ENCODE measurements at regions not wholly inside any gene's neighbourhood (a gene's known extent, or its start where the extent isn't known, plus 50 kb on each side); places are given as distances from the start of the nearest gene placed in this dataset.

DNA sequence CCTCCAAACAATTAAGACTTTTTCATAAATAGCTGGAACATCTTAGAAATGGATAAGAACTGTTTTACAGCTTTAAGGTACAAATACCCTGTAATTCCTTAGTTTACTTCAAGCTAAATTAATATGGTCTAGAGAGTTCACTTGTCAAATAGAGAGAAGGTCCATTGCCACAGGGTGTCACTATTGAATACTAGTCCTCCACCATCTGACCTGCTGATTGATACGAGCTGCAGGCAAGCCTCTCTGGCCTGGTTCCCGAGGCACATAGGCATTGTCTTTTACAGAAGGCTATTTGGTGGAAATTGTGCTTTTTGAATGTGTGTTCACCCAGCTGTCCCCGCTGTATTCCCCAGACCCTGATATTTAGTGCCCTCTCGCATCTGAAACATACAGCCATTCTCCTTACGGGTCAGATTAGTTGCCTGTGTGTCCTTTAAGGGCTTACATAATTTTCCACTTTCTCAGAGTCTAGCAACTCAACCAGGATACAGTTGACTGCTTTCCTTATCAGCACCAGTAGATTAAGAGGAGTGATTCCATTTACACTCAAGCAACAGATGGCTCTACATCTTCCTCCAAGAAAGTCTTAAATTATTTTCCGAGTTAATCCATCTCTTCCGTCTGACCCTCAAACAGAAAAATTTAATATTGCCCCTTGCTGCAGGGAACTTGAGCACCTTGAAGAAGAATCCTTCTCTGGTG is 788.8 kb upstream of the FAT3 start:
- TF ChIP-seq CTCF (IDR thresholded peaks at IDR 0.05; ENCODE audit: low read depth, low read length, poor library complexity, severe bottlenecking) = no peak
- TF ChIP-seq EZH2phosphoT487 (IDR thresholded peaks at IDR 0.05; ENCODE audit: borderline replicate concordance, low read length) = no peak

All from DOHH2 (cell line).